HT-29 (cell line): ENCODE measurements at regions not wholly inside any gene's neighbourhood (a gene's known extent, or its start where the extent isn't known, plus 50 kb on each side); places are given as distances from the start of the nearest gene placed in this dataset.

Experiments used
- DNase-seq: peaks from one replicate; pipeline ENCODE4 v3.0.0-alpha.2; 2015; ENCODE audit warnings: low spot score

DNA sequence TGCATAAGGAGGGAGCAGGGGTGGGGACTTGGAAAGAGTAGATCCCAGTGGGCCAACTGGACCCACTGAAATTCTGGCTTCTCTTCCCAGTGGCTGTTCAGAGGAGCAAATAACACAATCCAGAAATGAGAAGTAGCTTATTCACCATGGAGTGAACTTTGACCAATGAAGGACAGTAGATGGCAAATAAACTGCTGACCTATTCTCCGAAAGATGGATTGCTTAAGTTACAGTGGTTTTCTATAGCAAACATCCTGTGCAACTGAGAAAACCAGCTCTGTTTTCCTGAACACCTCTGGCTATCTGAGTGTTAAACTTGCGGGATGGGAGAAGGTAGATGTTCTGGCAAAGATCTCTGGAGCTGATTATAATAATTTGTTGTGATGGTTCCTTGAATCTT is 325.1 kb downstream of the SPATA31D1 start:
- DNase-seq = no peak

DNA sequence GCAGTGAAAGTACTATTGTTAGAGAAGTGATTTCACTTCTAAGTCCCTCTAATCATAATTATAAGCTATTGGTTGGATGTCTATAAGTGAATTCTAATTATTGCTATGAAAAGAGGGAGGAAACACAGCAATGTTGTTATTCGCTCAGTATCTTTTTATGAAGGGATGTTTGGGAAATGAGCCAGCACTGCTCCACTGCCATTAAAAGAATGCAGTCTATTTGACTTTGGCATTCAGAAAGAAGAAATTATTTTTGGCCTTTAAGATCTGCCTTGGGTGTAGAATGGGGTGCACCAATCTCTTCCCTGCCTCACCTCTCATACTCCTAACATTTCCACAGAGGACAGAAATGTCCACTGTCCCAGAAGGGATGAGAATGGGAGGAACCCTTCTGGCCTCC is 332.0 kb downstream of the SPATA31D1 start:
- DNase-seq = no peak

DNA sequence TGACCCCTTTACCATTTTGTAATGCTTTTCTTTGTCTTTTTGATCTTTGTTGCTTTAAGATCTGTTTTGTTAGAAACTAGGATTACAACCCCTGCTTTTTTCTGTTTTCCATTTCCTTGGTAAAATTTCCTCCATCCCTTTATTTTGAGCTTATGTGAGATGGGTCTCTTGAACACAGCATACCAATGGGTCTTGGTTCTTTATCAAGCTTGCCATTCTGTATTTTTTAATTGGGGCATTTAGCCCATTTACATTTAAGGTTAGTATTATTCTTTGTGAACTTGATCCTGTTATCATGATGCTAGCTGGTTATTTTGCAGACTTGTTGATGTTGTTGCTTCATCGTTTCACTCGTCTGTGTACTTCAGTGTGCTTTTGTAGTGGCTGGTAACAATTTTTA is 337.3 kb downstream of the SPATA31D1 start:
- DNase-seq = no peak

DNA sequence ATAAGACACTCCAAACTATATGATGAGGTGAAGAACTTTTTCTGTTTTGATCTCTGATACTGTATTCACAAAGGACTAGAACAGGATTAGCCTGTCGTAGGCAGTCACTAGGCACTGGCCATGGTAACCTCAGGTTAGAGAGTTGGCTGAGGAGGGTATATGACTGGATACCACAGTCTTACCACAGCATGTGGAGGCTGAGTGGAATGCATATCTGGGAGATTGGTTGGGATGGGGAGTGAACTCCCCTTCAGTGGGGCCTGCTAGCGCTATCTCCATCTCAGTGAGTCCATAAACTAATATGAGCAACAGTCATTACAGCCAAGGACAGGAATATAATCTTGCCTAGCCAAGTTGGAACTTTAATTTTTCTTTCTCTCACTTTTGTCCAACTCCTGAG is 339.1 kb downstream of the SPATA31D1 start:
- DNase-seq = no peak

DNA sequence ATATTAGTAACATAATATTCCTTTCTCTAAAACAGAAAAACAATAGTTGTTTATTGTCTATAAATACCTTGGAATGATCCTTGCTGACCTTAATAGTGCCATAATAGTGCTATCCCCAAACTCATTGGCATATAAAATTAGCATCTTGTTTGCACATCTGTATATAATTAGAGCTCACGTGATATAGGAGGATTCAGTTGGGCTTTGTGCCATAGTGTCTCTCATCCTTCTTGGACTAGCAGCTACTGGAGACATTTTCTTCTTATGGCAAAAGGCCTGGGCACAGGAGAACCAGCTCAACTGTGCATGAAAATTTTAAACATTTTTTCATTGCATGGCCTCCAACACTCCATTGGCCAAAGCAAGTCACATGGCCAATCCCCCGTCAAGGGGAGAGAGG is 342.5 kb downstream of the SPATA31D1 start:
- no peak for DNase-seq

DNA sequence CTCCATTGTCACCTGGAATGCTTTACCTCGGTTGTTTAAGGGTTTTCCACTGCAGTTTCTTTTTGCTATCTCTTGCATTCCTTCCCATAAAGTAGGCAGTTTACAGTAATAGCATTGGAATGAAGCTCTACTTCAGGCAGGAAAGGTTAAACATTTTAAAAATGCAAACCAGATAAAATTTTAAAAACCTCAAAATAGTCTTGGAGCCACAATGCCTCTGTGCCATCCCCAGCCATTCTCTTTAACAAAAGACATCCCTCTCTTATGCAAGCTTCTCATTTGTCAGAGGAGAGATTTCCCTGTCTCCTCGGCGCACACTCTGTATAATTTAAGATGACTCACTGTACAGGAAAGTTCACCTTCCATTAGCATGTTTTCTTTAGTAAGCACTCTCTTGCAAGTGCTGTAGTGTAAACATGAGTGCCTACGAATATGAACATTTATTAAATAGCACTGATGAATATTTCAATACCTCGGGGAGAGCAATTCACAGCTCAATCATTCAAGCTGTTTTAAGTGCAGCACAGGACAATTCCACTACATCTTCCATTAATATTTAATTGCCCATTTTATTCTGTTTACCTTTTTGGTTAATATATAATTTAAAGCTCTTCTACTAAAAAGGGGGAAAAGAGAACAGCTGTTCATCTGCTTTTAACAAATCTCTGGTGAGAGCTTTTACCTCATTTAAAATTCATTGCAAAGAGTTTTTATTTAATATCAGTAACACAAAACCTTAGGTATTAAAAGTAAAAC is 343.6 kb downstream of the SPATA31D1 start:
- peak; percentile 57 for DNase-seq

DNA sequence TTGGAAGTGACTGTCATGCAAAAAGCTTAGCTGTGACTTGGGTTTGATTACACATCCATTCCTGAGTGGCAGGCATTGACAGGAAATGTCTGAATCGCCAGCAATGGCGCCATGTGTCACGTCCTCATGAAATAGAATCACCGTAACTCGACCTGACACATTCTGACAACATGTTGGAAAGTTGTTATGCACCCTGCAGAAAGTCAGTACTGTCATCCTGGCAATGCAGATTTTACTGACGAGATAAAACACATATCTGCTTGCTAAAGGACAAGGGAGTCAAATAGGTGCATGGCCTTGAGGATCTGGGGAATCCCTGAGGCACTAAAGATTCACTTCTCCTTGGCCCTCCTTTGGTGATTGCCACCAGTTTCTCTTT is 344.2 kb downstream of the SPATA31D1 start:
- DNase-seq = no peak

DNA sequence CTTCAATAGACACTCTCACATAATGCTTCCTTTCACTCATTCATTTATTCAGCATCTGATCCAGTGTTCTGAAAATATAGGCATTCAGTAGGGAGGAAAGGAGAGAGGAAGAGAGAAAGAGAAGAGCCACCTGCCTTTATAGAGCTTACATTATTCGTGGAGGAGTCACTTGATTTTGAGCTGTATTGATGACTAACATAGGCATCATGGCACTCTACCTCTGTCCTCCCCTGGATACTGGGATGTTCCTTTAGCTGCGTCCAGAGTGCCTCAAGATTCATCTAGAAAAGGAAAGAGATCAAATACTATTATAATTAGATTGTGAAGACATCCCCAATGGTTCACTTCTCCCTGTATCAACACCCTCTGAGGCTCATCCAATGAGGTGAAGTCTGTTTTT is 345.1 kb downstream of the SPATA31D1 start:
- DNase-seq = no peak

DNA sequence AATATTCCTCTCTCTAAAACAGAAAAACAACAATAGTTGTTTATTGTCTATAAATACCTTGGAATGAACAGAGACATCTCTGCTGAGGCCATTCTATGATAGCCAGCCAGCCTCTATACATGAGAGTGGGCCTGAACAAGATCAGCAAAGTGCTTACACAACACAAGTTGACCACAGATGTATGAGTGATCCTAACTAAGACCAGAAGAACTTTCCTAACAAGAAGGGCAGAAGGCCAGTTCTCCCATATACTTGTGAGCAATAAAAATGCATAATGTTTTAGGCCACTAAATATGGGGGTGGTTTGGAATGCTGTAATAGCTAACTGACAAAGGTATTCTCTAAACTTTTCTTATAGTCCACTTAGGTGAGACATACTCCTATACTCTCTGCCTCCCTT is 345.7 kb downstream of the SPATA31D1 start:
- no peak for DNase-seq

DNA sequence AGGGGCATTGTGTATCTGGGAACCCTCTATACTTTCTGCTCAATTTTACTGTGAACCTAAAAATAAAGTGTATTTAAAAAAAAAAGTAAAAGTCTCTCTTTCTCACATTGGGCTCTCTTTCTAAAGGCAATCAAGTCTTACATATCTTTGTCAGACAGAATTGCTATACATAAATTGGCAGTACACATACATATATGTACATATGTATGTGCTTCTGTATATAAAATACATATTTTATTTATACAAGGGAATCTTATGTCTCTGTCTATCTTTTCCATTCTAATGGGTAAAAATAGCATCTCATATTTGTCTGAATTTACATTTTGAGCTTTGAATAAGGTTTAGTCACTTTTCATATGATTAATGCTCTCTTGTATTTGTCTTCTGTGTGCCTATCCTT is 348.8 kb downstream of the SPATA31D1 start:
- no peak for DNase-seq

DNA sequence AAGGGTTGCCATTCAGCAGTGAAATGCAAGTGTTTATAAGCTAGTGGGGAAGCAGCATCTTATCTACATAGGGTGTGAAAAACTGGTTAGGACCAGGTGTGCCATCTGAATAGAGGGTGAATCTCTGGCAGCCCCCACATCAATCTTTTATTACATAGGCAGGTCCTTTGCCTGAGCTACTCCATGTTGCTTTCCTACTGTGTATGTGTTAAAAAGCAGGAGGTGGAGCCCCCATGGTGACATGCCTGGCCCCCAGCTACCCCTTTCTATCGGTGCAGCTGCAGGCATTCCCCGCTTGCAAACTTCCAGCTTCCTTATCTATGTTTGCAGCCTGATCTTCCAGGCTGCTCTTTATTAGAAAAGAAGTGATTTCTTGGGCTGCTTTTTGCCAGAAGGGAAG is 353.5 kb downstream of the SPATA31D1 start:
- no peak for DNase-seq

DNA sequence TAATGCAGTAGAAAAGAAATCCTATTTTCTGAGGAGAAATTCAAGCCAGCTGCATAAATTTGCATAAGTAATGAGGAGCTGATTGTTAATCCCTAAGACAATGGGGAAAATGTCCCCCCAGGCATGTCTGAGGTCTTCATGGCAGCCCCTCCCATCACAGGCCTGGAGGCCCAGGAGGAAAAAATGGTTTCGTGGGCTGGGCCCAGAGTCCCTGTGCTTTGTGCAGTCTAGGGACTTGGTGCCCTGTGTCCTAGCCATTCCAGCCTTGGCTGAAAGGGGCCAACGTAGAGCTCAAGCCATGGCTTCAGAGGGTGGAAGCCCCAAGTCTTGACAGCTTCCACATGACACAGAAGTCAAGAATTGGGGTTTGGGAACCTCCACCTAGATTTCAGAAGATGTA is 357.5 kb downstream of the SPATA31D1 start:
- DNase-seq = no peak

DNA sequence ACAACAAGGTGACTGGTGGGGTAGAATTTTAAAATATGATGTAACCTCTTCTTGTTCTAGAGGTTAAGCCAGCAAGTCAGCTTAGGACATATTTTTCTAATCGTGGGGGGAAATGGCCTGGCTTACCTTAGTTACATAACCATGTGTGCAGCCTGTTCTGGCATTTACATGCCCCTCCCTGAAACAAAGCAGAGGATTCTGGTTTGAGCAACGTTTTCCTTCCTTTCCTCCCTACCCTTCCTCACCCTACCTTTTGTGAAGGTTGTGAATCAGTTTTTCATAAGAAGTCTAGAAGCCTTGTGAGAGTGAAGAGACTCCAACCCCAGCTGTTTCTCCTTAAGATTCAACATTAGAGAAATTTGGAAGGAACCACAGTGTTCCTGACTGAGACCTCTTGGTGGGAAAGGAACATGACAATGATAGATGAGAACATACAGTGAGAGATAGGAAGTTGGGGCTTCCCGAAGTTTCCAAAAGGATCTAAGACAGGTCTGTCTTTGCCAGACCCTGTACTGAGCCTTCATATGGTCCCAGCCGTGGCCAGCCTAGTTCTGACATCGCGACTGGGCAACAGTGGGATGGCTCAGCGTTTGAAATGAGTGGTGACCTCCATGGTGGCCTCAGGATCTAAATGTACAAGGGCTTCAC is 365.2 kb downstream of the SPATA31D1 start:
- no peak for DNase-seq

DNA sequence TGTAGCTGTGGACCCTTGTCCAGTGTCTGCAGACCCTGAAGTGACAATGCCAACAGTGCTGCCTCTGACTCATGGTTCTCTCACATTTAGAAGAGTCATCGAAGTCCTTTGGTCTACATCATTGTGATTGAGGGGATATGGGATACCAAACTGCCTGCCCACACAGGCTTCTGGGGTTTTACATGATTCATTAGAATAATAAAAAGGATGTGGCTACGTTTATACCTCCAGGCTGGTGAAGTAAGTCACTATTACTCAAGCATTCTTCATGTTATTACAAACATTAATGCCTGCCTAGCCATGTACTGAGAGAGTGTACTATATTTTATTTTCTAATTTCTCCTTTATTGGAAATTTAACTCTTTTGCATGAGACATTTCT is 365.7 kb downstream of the SPATA31D1 start:
- DNase-seq = no peak

DNA sequence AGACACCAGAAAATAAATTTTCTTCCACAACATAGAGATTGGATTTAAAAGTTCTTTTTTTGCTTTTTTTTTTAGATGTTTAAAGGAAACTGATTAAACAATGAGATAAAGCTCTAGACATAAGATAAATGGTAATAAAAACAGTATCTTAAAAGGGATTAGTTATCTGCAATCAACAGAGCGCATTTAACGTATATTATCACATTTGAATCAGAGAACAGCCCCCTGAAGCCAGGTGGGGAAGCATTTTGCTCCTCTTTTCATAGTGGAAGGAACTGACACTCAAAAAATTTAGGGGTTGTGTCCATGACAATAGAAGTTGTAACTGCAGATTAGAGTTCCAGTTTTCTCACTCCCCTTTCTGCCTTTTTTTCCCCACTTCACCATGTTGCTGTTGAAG is 367.6 kb downstream of the SPATA31D1 start:
- no peak for DNase-seq

DNA sequence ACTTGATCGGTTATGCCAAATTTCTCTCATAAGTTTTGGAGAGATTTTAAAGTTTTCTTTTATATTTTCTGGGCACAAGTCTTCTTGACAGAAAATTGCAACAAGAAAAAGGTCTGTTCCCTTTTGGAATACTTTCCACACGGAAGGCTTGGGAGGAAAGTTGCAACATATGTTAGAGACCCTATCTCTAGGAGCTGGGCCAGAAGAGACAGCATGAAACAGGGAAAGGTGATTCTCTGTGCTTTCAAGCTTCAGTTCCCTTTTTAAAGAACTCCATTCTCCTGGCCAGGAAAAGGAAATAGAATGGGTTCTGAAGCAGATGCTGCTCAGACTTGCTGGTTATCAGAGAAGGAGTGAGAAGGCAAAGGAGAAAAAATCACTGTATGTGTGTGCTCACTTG is 368.3 kb downstream of the SPATA31D1 start:
- no peak for DNase-seq

DNA sequence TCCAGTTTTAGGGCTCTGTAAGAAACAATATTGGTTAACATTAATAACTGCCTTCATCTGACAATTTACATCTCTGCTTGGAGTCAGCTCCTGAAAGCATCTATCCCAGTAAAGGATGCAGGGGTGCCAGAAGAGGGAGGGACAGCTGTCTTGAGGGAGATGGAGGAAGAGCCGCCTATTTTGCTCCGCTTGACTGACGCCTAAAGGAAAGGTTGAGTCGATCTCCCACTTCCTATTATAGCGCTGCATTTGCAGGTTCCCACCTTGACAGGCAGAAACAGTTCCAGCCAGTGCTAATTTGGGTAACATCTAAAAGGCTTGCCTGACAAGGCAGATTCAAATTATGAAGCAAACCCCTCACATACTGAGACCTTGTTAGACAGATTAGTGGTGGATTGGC is 374.6 kb downstream of the SPATA31D1 start:
- DNase-seq = no peak

DNA sequence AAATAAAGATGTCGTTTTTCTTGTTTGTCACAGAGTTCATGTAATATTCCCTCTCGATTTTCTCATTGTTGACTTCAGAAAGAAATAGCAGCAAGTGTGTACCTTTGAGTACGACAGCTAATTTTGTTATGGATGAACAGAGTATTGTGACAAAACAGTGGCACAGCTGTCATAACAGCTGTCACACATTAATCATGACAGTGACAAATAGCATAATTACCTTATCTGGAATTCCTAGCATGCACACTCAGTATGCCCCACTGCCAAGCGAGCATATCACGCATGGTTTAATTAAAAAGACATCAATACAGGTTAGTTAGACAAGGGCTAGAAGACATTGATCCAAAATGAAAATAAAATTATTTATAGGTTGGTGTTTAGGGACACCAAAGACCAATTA is 375.1 kb downstream of the SPATA31D1 start:
- no peak for DNase-seq

DNA sequence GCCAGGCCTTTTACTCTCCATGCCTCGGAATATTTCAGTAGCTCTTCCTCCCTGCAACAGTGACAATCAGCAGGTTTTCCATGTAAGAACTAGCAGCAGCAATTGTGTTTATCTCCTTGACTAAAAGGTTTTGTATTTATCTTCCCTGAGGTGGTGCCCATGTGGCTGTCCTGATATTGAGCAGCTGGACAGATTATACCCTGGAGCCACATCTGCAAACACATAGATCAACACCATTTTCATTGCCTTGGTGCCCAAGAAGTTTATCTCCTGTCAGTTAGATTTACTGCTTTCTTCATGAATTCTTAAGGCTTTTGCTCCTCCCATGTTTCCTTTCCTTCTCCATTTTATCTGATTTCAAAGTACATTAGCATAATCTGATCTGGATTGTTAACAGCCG is 378.4 kb downstream of the SPATA31D1 start:
- peak; percentile 5 for DNase-seq

DNA sequence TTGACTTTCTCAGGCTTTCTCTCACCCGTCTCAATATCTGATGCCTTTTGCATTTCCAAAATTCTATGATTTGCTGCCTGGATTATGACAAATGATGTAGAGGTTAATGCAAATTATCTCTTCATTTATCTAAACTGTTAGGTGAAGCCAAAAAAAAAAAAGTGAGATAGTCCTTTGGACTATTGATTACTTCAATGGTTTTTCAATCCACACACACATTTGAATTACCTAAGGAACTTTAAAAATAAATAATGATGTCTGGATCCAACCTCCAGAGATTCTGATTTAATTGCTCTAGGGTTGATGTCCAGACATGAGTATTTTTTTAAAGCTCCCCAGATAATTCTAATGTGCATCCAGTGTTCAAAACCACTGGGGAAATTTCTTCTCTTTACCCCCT is 379.4 kb downstream of the SPATA31D1 start:
- no peak for DNase-seq

DNA sequence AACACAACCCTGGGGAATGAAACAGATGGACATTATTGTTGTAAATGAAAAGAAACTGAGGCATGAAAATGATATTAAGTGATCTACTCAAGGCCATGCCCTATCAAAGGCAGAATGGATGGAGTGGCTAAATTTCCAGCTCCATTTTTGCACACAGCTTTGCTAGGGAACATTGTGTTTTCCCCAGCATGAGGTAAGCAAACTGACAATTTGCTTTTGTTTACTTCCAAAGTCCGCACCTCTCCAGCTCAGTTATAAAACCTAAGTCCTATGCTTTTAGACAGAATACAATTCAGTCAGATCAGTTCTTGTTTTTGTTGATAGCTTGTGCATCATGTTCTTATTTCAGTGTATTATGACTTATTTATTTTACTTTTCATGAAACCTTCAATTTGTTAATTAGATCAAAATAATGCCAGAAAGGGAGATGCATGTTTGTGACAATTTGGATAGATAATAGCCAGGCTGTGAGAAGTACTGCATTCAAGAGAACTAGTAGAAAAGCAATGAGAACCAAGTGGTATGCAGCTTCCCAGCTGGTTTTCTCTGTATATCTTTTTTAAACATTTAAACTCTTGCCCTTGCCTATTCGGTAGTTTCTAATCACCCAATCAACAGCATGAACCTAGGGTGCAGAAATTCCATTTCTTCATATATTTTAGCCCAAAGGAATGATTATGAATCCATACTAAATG is 380.8 kb downstream of the SPATA31D1 start:
- DNase-seq = no peak

DNA sequence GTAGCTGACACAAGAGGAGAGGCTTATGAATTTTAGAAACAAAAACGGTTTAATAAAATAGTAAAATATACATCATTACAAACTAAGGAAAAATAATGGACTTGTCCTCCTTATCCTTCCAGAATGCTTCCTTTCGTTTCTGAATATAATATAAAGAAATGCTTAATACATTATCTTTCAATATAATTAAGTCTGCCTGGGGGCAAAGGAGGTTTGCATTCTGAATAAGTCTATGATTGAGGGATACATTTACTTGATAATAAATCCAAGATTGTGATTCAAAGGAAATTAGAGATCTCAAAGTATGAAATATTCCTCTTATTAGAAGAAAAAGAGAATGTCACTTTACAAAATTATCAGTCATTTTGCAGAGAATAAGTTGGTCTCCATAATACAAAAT is 386.5 kb downstream of the SPATA31D1 start:
- no peak for DNase-seq

DNA sequence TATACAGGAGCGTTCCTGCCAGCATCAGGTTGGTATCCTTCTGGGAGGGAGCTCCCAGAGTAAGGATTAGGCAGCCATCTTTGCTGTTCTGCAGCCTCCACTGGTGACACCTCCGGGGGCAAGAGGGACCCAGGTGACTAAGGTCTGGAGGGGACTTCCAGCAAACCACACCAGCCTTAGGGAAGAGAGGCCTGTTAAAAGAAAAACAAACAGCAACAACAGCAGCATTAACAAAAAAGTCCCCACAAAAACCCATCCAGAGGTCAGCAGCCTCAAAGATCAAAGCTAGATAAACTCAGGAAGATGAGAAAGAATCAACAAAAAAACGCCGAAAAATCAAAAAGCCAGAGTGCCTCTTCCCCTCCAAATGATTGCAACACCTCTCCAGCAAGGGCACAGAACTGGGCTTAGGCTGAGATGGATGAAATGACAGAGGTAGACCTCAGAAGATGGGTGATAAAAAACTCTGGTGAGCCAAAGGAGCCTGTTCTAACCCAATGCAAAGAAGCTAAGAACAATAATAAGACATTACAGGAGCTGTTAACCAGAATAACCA is 388.2 kb downstream of the SPATA31D1 start:
- no peak for DNase-seq
